ENCODE measurements at regions not wholly inside any gene's neighbourhood (a gene's known extent, or its start where the extent isn't known, plus 50 kb on each side); places are given as distances from the start of the nearest gene placed in this dataset.
"Not testable (repeated sequence)": the region's sequence is repeated elsewhere in the genome, so short reads cannot be mapped to it uniquely, and the experiment has no call there.

- no peak for DNase-seq
These were observed 258.2 kb upstream of the POM121L12 start for GRCh38 chr7:52777051-52777822.

- DNase-seq = no peak
These were observed 259.6 kb upstream of the POM121L12 start for GRCh38 chr7:52775876-52776275.

GRCh38 chr7:52771177-52771576, 264.3 kb upstream of the POM121L12 start:
- no peak for DNase-seq

- no peak for DNase-seq
These were observed 270.8 kb upstream of the POM121L12 start for GRCh38 chr7:52764492-52765169.

GRCh38 chr7:52758356-52758755, 277.1 kb upstream of the POM121L12 start:
- no peak for DNase-seq

- DNase-seq = no peak
These were observed 281.6 kb upstream of the POM121L12 start for GRCh38 chr7:52753855-52754254.

GRCh38 chr7:52752891-52753290, 282.5 kb upstream of the POM121L12 start:
- DNase-seq = no peak

- no peak for DNase-seq
These were observed 285.6 kb upstream of the POM121L12 start for GRCh38 chr7:52749880-52750279.

GRCh38 chr7:52747817-52748216, 287.6 kb upstream of the POM121L12 start:
- no peak for DNase-seq

GRCh38 chr7:52741670-52742290, 293.7 kb upstream of the POM121L12 start:
- no peak for DNase-seq

- no peak for DNase-seq
These were observed 299.8 kb upstream of the POM121L12 start for GRCh38 chr7:52735656-52736055.

GRCh38 chr7:52728683-52729082, 306.8 kb upstream of the POM121L12 start:
- not testable (repeated sequence) for DNase-seq

- no peak for DNase-seq
These were observed 307.8 kb upstream of the POM121L12 start for GRCh38 chr7:52727632-52728031.

GRCh38 chr7:52726986-52727385, 308.4 kb upstream of the POM121L12 start:
- DNase-seq = no peak

- no peak for DNase-seq
These were observed 308.9 kb upstream of the POM121L12 start for GRCh38 chr7:52726493-52726892.

GRCh38 chr7:52723606-52724005, 311.8 kb upstream of the POM121L12 start:
- no peak for DNase-seq

- DNase-seq = no peak
These were observed 314.6 kb upstream of the POM121L12 start for GRCh38 chr7:52720856-52721255.

- DNase-seq = no peak
These were observed 315.8 kb upstream of the POM121L12 start for GRCh38 chr7:52719677-52720076.

GRCh38 chr7:52715701-52716100, 319.7 kb upstream of the POM121L12 start:
- no peak for DNase-seq

GRCh38 chr7:52712938-52713337, 322.5 kb upstream of the POM121L12 start:
- no peak for DNase-seq

GRCh38 chr7:52711951-52712350, 323.5 kb upstream of the POM121L12 start:
- DNase-seq = no peak

- no peak for DNase-seq
These were observed 326.6 kb upstream of the POM121L12 start for GRCh38 chr7:52708846-52709245.

- DNase-seq = no peak
These were observed 329.7 kb upstream of the POM121L12 start for GRCh38 chr7:52705768-52706167.

GRCh38 chr7:52700349-52700748, 335.1 kb upstream of the POM121L12 start:
- DNase-seq = no peak

All from suppressor macrophage (primary cell).